Astrocyte of the spinal cord (primary cell): ENCODE measurements at regions not wholly inside any gene's neighbourhood (a gene's known extent, or its start where the extent isn't known, plus 50 kb on each side); places are given as distances from the start of the nearest gene placed in this dataset.
"Not testable (repeated sequence)": the region's sequence is repeated elsewhere in the genome, so short reads cannot be mapped to it uniquely, and the experiment has no call there.

Source experiments
- DNase-seq: peaks from one replicate; pipeline ENCODE4 v3.0.0; 2011; ENCODE audit warnings: low read depth, low spot score
- H3K4me3 ChIP-seq: 2 replicates; pipeline ENCODE4 v1.5.1; 2011; ENCODE audit warnings: low read depth, mild to moderate bottlenecking, low read length, moderate library complexity
- in situ Hi-C: cut with HindIII; loops from 2 replicates; pipeline ENCODE4 v1.10.0; 2017; ENCODE audit warnings: low sequenced_read_pairs
- TF ChIP-seq, protein P1 (sequence below): IDR thresholded peaks from 2 replicates; pipeline ENCODE4 v1.5.1; 2012; ENCODE audit warnings: low read depth, mild to moderate bottlenecking, low read length, inconsistent platforms

- DNase-seq: no peak
- no peak overlapping the region for H3K4me3 ChIP-seq
- TF ChIP-seq, protein P1, sequence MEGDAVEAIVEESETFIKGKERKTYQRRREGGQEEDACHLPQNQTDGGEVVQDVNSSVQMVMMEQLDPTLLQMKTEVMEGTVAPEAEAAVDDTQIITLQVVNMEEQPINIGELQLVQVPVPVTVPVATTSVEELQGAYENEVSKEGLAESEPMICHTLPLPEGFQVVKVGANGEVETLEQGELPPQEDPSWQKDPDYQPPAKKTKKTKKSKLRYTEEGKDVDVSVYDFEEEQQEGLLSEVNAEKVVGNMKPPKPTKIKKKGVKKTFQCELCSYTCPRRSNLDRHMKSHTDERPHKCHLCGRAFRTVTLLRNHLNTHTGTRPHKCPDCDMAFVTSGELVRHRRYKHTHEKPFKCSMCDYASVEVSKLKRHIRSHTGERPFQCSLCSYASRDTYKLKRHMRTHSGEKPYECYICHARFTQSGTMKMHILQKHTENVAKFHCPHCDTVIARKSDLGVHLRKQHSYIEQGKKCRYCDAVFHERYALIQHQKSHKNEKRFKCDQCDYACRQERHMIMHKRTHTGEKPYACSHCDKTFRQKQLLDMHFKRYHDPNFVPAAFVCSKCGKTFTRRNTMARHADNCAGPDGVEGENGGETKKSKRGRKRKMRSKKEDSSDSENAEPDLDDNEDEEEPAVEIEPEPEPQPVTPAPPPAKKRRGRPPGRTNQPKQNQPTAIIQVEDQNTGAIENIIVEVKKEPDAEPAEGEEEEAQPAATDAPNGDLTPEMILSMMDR: no peak
- in situ Hi-C loops: no loop called here
These were observed 173.4 kb downstream of the NDUFS4 start for GRCh38 chr5:53733853-53734252.

DNA sequence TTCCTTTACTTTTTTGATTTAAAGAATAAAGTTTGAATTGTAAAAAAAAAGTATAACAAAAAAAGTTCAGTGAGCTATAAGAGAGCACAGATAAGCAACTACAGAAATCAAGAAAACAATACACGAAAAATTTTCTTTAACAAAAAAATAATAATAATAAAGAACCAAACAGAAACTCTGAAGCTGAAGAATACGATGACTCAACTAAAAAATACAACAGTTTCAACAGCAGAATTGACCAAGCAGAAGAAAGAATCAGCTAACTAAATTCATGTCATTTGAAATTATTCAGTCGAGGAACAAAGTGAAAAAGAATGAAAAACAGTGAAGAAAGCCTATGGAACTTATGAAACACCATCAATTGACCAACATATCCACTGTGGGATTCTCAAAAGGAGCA is 177.7 kb downstream of the NDUFS4 start:
- TF ChIP-seq, protein P1: no peak

GRCh38 chr5:53739111-53739510 is 178.7 kb downstream of the NDUFS4 start:
- in situ Hi-C loops: no loop called here
- DNase-seq: no peak
- TF ChIP-seq, protein P1: no peak
- no peak overlapping the region for H3K4me3 ChIP-seq

More for the DNA sequence above, 177.7 kb downstream of the NDUFS4 start:
- in situ Hi-C loops: no loop called here
- DNase-seq: no peak
- H3K4me3 ChIP-seq: no peak overlapping the region

- TF ChIP-seq, protein P1: no peak
- DNase-seq: no peak
- in situ Hi-C loops: no loop called here
- no peak overlapping the region for H3K4me3 ChIP-seq
These were observed 189.2 kb downstream of the NDUFS4 start for GRCh38 chr5:53749621-53750020.

- H3K4me3 ChIP-seq, in situ Hi-C loops, DNase-seq: not testable (repeated sequence)
These were observed 191.8 kb downstream of the NDUFS4 start for GRCh38 chr5:53752282-53752681.

GRCh38 chr5:53766673-53767072 is 206.2 kb downstream of the NDUFS4 start:
- DNase-seq: no peak
- in situ Hi-C loops: no loop called here
- no peak overlapping the region for H3K4me3 ChIP-seq
- TF ChIP-seq, protein P1: no peak

DNA sequence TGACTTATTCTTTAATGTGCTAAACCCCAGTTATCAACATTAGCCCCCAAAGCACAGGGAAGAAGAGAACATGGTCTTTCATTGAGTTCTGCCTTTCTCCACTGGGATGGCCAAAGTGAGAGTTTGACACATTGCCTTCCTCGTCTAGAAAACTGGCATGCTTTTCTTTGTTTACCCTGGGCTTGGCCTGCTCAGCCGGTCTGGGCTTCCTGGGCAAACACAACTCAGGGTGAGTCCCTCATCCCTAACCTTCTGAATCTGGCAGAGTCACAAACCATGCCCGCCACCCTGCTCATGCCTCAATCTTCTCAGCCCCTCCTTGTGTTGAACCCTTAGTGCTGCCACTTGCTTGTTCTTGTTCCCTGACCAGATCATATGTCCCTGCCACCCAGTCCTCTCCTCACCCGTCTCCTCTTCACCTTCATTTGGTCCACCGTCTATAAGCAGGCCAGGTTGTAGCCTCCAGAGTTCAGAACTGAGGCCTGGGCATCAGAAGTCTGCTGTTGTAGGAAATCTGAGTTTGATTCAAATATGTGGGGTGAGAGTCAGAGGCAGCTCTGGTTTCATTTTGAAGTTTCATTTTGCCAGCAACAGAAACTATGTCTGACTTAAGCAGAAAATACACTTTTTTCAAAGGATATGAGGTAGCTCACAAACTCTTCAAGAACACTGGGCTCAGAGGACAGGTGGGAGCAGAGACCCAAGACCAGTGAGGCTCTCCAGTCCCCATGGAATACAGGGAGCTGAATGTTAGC is 217.6 kb downstream of the NDUFS4 start:
- in situ Hi-C loops: no loop called here
- no peak for DNase-seq
- TF ChIP-seq, protein P1: no peak
- H3K4me3 ChIP-seq: no peak overlapping the region
